ENCODE measurements at regions not wholly inside any gene's neighbourhood (a gene's known extent, or its start where the extent isn't known, plus 50 kb on each side); places are given as distances from the start of the nearest gene placed in this dataset.

DNA sequence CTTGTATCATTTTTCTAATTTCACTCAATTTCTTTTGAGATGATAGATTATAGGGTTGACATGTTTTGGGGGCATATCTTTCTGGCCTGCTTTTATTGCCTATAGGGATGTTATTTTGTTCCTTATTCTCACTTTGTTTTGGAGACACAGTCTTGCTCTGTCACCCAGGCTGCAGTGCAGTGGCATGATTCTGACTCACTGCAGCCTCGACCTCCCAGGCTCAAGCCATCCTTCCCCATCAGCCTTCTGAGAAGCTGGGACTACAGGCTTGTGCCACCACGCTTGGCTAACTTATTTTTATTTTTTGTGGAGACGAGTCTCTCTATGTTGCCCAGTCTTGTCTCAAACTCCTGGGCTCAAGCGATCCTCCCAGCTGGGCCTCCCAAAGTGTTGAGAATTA, 72.8 kb upstream of the FAN1 start:
- TF ChIP-seq ZFP3 (CRISPR knock-in tag; IDR thresholded peaks at IDR 0.05) (no peak), CSDC2 (CRISPR knock-in tag; IDR thresholded peaks at IDR 0.05) (no peak), ZFP30 (CRISPR knock-in tag; IDR thresholded peaks at IDR 0.05) (no peak), ZNF8 (CRISPR knock-in tag; IDR thresholded peaks at IDR 0.05) (no peak), GLIS3 (CRISPR knock-in tag; IDR thresholded peaks at IDR 0.05) (no peak)
- TF ChIP-seq, protein P1, sequence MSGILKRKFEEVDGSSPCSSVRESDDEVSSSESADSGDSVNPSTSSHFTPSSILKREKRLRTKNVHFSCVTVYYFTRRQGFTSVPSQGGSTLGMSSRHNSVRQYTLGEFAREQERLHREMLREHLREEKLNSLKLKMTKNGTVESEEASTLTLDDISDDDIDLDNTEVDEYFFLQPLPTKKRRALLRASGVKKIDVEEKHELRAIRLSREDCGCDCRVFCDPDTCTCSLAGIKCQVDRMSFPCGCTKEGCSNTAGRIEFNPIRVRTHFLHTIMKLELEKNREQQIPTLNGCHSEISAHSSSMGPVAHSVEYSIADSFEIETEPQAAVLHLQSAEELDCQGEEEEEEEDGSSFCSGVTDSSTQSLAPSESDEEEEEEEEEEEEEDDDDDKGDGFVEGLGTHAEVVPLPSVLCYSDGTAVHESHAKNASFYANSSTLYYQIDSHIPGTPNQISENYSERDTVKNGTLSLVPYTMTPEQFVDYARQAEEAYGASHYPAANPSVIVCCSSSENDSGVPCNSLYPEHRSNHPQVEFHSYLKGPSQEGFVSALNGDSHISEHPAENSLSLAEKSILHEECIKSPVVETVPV (CRISPR knock-in tag; IDR thresholded peaks at IDR 0.05): no peak
